Adipocyte (in vitro differentiated cells): ENCODE measurements at regions not wholly inside any gene's neighbourhood (a gene's known extent, or its start where the extent isn't known, plus 50 kb on each side); places are given as distances from the start of the nearest gene placed in this dataset.
"Not testable (repeated sequence)": the region's sequence is repeated elsewhere in the genome, so short reads cannot be mapped to it uniquely, and the experiment has no call there.

Experiments used
- DNase-seq: peaks from one replicate; pipeline ENCODE4 v3.0.0-alpha.2; 2015; ENCODE audit warnings: low read depth
- H3K27me3 ChIP-seq: replicated peaks from 2 replicates; pipeline ENCODE4 v1.7.0; 2013; ENCODE audit warnings: mild to moderate bottlenecking, low read length, moderate library complexity; ENCODE audit not compliant: control insufficient read depth, insufficient read depth
- H3K36me3 ChIP-seq: 2 replicates; pipeline ENCODE4 v1.7.0; 2013; ENCODE audit warnings: low read length, mild to moderate bottlenecking, moderate library complexity; ENCODE audit not compliant: control insufficient read depth, insufficient read depth, severe bottlenecking
- H3K4me1 ChIP-seq: 2 replicates; pipeline ENCODE4 v1.7.0; 2013; ENCODE audit warnings: mild to moderate bottlenecking, low read length, moderate library complexity; ENCODE audit not compliant: control insufficient read depth, insufficient read depth
- H3K4me3 ChIP-seq: 2 replicates; pipeline ENCODE4 v1.7.0; 2013; ENCODE audit warnings: mild to moderate bottlenecking, low read length, moderate library complexity
- H3K9ac ChIP-seq: 2 replicates; pipeline ENCODE4 v1.7.0; 2013; ENCODE audit warnings: mild to moderate bottlenecking, low read length, moderate library complexity
- H3K9me3 ChIP-seq: 2 replicates; pipeline ENCODE4 v1.7.0; 2013; ENCODE audit warnings: mild to moderate bottlenecking, low read length, moderate library complexity; ENCODE audit not compliant: control insufficient read depth

DNA sequence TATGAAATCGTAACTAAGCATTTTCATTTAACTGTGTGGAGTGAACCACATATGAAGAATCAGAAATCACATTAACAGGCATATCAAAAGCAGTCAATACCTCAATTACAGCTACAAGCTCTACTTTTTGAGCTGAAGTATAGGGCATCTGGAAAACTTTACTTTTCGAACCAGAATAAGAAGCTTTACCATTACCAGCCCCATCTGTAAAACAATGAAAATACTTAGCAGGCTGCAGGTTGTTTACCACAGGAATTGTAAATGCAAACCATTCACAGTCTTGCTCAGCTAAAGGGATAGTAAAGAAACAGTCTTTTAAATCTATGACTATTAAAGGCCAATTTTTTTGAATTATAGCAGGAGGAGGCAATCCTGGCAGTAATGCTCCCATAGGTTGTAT is 565.6 kb upstream of the MBL2 start:
- DNase-seq, H3K9me3 ChIP-seq, H3K4me3 ChIP-seq, H3K4me1 ChIP-seq, H3K9ac ChIP-seq, H3K27me3 ChIP-seq, H3K36me3 ChIP-seq: not testable (repeated sequence)

DNA sequence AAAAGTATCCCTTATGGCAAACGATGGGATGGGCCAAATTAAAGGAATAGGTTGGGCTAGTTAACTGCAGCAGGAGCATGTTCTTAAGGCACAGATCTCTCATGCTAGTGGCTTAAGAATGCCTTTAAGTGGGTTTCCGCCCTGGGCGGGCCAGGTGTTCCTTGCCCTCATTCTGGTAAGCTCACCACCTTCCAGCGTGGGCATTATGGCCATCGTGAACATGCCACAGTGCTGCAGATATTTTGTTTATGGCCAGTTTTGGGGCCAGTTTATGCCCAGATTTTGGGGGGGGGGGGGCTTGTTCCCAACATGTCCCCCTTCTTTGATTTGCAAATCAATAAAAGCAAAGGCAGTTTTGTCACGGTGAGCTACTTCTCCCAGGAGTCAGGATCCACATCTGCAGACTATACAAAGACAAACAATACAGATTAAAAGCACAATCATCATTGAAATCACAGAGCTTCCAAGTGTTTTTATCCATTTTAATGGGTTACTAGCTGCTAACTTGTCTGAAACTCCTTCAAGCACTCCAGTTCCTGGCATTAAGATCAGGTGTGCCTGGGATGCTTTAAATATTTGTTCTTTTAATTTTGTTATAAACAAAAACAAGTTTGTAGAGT is 563.3 kb upstream of the MBL2 start:
- H3K9ac ChIP-seq, H3K4me3 ChIP-seq, H3K27me3 ChIP-seq, H3K36me3 ChIP-seq, H3K9me3 ChIP-seq, DNase-seq, H3K4me1 ChIP-seq: not testable (repeated sequence)

DNA sequence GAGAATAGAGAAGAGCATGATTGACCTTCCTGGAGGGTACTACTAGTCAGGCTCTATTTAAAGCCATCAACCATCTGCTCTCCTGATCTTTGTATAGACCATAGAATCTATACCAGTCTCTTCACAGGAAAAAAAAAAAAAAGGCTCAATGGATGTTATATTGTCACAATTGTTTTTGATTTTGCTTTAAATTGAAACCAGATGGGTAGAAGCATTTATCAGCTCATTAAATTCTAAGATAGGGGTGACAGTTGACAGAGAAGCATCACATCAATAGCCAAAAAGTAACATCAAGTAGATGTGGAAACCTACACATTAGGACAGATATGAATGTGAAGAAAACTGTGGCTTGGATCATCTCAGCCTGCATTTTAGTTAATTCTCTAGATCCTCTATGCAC is 558.9 kb upstream of the MBL2 start:
- Histone ChIP-seq H3K9ac (no peak overlapping the region), H3K9me3 (no peaks in the 10 kb centered on the region), H3K27me3 (no peaks in the 10 kb centered on the region), H3K4me3 (no peak overlapping the region), H3K4me1 (no peaks in the 10 kb centered on the region), H3K36me3 (no peaks in the 10 kb centered on the region)
- DNase-seq, result no peak

DNA sequence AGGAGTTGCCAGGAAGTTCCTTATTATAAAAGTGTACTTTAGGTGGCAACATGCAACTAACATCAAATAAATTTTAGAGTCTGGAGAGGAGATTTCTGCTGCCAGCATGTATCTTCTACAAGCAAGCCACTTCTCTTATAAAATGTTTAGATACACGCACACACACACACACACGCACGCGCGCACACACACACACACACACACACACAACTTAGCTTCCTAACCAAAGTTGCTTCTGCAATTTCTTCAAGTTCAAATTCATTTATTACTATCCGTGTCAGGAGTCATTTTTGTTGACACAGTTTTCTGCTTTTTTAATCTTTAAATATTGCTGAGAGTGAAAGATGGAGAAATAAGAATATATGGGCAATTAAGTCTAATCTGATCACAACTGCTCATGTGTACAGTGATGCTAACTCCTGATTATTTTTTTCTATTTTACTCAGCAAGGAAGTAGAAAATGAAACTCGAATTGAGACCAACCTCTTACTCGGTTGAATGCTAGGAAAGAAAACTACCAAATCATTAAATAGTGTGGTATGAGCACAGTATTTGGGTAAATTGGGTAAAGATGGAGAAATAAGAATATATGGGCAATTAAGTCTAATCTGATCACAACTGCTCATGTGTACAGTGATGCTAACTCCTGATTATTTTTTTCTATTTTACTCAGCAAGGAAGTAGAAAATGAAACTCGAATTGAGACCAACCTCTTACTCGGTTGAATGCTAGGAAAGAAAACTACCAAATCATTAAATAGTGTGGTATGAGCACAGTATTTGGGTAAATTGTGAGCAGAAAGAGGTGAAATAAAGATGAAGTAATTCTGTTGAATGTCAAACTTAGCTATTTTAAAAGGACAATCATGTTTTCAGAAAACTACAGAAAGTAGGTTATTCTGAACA is 554.1 kb upstream of the MBL2 start:
- H3K4me1 ChIP-seq, H3K9ac ChIP-seq, H3K9me3 ChIP-seq, H3K36me3 ChIP-seq, DNase-seq, H3K4me3 ChIP-seq, H3K27me3 ChIP-seq: not testable (repeated sequence)

DNA sequence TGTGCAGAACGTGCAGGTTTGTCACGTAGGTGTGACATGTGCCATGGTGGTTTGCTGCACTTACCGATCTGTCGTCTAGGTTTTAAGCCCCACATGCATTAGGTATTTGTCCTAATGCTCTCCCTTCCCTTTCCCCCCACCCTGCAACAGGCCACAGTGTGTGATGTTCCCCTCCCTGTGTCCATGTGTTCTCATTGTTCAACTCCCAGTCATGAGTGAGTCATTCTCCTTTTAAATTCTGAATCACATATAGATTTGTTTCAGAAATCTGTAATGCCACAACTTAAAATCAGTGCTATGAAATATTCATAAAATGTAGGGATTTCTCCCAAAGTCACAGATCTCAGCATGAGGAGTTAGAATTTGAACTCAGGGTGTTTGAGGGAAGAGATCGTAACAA is 552.5 kb upstream of the MBL2 start:
- Histone ChIP-seq H3K9ac (no peak overlapping the region), H3K4me1 (no peaks in the 10 kb centered on the region), H3K9me3 (no peaks in the 10 kb centered on the region), H3K36me3 (no peaks in the 10 kb centered on the region), H3K4me3 (no peak overlapping the region), H3K27me3 (no peaks in the 10 kb centered on the region)
- no peak for DNase-seq

DNA sequence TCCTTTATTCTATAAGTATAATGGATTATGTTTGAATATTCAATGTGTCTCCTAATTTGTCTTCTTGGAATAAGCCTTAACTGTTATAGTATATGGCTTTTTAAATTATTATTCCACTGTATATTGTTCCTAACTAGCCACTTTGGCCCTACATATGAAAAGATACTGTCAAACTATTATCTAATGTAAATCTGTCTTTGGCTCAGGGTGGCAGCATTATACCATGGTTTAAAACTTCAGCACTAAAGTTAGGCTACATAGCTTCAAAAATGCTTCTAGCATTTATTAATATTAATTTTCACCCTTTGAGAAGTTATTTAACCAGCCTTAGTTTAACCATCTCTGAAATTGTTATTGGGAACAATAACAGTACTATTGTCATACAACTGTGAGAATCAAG is 543.1 kb upstream of the MBL2 start:
- no peaks in the 10 kb centered on the region for H3K27me3 ChIP-seq
- DNase-seq, result peak; percentile 17
- no peaks in the 10 kb centered on the region for H3K9me3 ChIP-seq
- H3K36me3 ChIP-seq, result no peaks in the 10 kb centered on the region
- H3K4me3 ChIP-seq, result no peak overlapping the region
- H3K4me1 ChIP-seq, result peaks cover 6% of the 10 kb centered on the region
- H3K9ac ChIP-seq, result no peak overlapping the region

DNA sequence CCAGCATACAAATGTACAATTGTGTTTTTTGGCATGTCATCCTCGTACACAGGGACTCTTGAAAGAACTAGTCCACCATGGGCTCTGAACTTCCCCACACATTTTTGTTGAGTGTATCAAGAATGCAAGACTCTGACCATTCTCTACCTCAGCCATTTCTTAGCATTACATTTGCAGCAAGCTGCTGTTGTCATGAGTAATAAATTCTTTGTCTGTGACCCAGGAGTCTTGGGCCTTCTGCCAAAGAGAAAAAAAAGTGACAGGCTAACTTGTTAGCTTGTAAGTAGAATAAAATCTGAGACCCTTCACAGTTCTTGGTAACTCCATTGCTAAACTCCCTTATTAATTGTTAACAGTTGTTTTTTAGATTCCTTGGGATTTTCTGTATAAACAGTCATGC is 542.3 kb upstream of the MBL2 start:
- peaks cover 6% of the 10 kb centered on the region for H3K4me1 ChIP-seq
- peak; percentile 76 for DNase-seq
- no peaks in the 10 kb centered on the region for H3K27me3 ChIP-seq
- H3K4me3 ChIP-seq, result no peak overlapping the region
- H3K36me3 ChIP-seq, result no peaks in the 10 kb centered on the region
- H3K9ac ChIP-seq, result no peak overlapping the region
- H3K9me3 ChIP-seq, result no peaks in the 10 kb centered on the region

DNA sequence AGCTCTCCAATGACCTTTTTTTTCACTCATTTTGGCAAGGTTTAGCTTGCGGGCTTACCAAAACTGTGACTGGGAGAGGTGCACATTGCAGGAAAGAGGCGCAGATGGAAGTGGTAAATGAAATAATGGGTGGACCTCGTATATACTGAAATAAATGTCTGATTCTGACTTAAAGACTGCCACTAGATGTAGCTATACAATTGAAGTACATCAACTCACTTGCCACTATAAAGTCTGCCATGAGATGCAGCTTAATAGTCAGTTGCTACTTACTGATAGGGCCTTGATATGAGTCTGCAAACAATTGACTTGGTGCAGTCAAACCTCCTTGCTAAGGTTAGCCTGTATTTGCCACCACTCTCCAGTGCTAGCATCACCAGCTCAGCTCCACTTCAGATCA is 525.9 kb upstream of the MBL2 start:
- H3K4me1 ChIP-seq, result no peaks in the 10 kb centered on the region
- no peak overlapping the region for H3K9ac ChIP-seq
- no peak for DNase-seq
- no peaks in the 10 kb centered on the region for H3K9me3 ChIP-seq
- no peaks in the 10 kb centered on the region for H3K36me3 ChIP-seq
- no peak overlapping the region for H3K4me3 ChIP-seq
- H3K27me3 ChIP-seq, result no peaks in the 10 kb centered on the region

DNA sequence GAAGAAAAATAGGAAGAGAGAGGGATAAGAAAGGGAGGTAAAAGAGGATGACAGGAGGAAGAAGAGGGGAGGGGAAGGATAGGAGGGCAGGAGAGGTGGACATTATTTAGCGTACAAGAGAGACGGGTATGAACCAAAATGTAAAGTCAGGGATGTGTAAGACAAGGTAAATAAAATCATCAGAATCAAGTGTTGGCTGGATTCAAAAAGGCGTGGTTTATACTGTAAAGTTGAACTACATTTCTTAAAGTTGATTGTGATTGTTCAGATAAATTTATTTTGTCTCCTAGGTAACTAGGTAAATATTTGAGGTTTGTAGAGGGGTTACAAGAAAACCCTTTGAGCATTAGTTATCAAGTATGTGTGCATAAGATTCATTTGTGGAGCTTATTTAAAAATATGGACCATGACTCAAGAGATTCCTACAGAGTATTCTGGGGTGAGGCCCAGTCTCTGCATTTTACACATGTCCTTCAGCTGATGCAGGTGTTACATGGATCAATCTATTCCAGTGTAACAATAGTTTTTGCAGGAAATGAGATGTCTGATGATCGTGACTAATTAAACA is 512.1 kb upstream of the MBL2 start:
- Histone ChIP-seq H3K9ac (no peak overlapping the region), H3K36me3 (no peaks in the 10 kb centered on the region), H3K27me3 (no peaks in the 10 kb centered on the region), H3K4me3 (no peak overlapping the region), H3K4me1 (no peaks in the 10 kb centered on the region), H3K9me3 (no peaks in the 10 kb centered on the region)
- DNase-seq, result no peak

DNA sequence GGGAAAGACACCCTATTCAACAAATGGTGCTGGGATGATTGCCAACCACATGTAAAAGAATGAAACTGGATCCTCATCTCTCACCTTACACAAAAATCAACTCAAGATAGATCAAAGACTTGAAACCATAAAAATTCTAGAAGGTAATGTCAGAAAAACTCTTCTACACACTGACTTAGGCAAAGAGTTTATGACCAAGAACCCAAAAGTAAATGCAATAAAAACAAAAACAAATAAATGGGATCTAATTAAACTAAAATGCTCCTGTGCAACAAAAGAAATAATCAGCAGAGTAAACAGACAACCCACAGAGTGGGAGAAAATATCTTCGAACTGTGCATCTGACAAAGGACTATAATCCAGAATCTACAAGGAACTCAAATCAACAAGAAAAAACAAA is 504.2 kb upstream of the MBL2 start:
- H3K9me3 ChIP-seq, result no peaks in the 10 kb centered on the region
- no peaks in the 10 kb centered on the region for H3K36me3 ChIP-seq

DNA sequence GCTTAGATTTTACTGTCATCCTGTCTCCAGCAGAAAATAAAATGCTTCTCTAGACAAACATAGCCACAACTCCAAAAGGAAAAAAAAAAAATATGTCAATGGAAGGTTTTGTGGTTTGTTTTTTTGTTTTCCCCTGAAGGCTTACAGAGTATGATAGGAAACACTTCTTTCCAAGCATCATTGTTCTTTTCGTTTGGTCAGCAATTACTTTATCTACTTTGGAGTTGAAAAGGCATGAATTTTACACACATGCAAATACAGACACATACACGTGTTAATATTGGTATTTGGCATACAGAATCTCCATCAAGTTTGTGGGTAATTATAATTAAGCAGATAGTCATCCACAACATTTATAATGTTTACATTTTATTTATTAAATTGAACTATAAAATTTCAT is 496.9 kb upstream of the MBL2 start:
- no peaks in the 10 kb centered on the region for H3K4me1 ChIP-seq
- no peaks in the 10 kb centered on the region for H3K27me3 ChIP-seq
- no peaks in the 10 kb centered on the region for H3K36me3 ChIP-seq
- DNase-seq, result no peak
- H3K4me3 ChIP-seq, result no peak overlapping the region
- H3K9ac ChIP-seq, result no peak overlapping the region
- no peaks in the 10 kb centered on the region for H3K9me3 ChIP-seq

More for the DNA sequence above, 504.2 kb upstream of the MBL2 start:
- H3K9ac ChIP-seq, result no peak overlapping the region
- no peaks in the 10 kb centered on the region for H3K27me3 ChIP-seq
- no peaks in the 10 kb centered on the region for H3K4me1 ChIP-seq
- DNase-seq, result no peak
- H3K4me3 ChIP-seq, result no peak overlapping the region
